ENCODE measurements at regions not wholly inside any gene's neighbourhood (a gene's known extent, or its start where the extent isn't known, plus 50 kb on each side); places are given as distances from the start of the nearest gene placed in this dataset.

DNA sequence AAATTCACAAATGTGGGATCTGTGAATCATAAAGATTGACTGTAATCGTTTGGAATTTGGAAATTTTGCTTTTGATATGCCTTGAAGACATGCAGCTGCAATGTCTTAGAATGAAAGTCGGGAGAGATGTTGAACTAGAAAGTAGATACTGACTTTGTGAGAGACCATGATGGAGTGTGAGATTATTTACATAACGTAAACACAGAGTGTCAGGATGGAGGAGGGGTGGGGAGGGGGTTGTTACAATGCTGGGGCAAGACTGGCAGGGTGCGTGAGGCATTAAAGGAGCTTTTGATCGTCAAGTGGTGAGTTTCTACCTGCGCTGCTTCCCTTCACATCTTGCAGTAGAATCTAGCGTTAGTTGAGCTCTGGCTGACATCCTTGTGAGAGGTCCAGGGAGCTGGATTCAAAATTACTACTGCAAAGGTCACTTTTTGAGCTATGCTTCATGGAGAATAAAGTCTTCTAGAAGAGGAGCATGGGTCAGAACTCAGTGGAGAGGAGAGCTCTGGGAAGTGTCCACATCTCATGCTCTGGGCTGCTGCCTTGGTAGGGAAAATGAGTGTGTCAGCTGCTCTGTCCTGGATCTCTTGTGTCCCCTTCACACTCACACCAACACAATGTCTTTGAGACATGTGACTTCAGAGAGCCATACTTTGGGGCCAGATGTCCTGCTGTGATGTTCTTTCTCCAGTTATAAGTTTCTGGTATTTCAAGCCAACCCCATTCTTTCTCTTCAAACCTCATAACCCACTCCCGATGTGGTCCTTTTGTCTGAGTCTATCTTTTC is 105.2 kb upstream of the CITED2 start:
- H3F3A ChIP-seq (ENCODE audit: insufficient read depth, low read length): no peaks in the 10 kb centered on the region
- no peak overlapping the region for H3K9ac ChIP-seq (ENCODE audit: low read length)
- no peak overlapping the region for H3K4me2 ChIP-seq (ENCODE audit: low read length)
- TF ChIP-seq EZH2 (IDR thresholded peaks at IDR 0.05; ENCODE audit: borderline replicate concordance, low read length): no peak
- TF ChIP-seq, protein P1, sequence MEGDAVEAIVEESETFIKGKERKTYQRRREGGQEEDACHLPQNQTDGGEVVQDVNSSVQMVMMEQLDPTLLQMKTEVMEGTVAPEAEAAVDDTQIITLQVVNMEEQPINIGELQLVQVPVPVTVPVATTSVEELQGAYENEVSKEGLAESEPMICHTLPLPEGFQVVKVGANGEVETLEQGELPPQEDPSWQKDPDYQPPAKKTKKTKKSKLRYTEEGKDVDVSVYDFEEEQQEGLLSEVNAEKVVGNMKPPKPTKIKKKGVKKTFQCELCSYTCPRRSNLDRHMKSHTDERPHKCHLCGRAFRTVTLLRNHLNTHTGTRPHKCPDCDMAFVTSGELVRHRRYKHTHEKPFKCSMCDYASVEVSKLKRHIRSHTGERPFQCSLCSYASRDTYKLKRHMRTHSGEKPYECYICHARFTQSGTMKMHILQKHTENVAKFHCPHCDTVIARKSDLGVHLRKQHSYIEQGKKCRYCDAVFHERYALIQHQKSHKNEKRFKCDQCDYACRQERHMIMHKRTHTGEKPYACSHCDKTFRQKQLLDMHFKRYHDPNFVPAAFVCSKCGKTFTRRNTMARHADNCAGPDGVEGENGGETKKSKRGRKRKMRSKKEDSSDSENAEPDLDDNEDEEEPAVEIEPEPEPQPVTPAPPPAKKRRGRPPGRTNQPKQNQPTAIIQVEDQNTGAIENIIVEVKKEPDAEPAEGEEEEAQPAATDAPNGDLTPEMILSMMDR (IDR thresholded peaks at IDR 0.05; ENCODE audit: low read length): no peak
- H3K9me3 ChIP-seq (ENCODE audit: low read length): no peaks in the 10 kb centered on the region
- H2AFZ ChIP-seq (ENCODE audit: low read length): no peak overlapping the region
- no peaks in the 10 kb centered on the region for H3K9me2 ChIP-seq (ENCODE audit: low read depth, low read length)
- H3K27me3 ChIP-seq (ENCODE audit: insufficient read depth, low read length): no peaks in the 10 kb centered on the region; the same call in 1 of the 2 replicates
- H3K4me3 ChIP-seq (ENCODE audit: low read depth, low read length, poor library complexity, severe bottlenecking): no peak overlapping the region
- H3K36me3 ChIP-seq (ENCODE audit: insufficient read depth, low read length): no peaks in the 10 kb centered on the region
- no peaks in the 10 kb centered on the region for H3K79me2 ChIP-seq (ENCODE audit: insufficient read depth, low read length)
- no peaks in the 10 kb centered on the region for H3K4me1 ChIP-seq (ENCODE audit: insufficient read depth, low read length, severe bottlenecking)
- H3K27ac ChIP-seq (ENCODE audit: low read depth, low read length, poor library complexity, severe bottlenecking): no peak overlapping the region
- no peaks in the 10 kb centered on the region for H4K20me1 ChIP-seq (ENCODE audit: insufficient read depth, low read length)

DNA sequence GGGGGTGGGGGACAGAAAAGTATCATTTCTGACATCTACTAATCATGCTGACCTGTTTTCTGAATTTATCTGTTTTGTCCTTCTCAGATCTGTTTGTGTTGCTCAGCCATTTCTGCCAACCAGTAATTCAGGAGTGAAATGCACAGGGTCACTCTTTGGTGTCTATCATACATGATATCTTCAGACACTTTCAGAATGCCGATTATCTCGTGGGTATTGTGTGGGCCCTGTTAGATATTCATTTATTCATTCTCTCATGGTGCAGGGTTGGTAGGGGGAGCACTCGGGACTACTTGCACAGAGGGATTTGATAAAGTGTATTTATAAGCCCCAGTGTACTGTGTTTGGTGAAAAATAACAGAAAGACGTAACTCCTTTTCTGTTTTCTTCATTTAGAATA is 101.2 kb upstream of the CITED2 start:
- no peaks in the 10 kb centered on the region for H3K9me3 ChIP-seq (ENCODE audit: low read length)
- no peak overlapping the region for H3K27ac ChIP-seq (ENCODE audit: low read depth, low read length, poor library complexity, severe bottlenecking)
- no peak overlapping the region for H3K4me3 ChIP-seq (ENCODE audit: low read depth, low read length, poor library complexity, severe bottlenecking)
- TF ChIP-seq EZH2 (IDR thresholded peaks at IDR 0.05; ENCODE audit: borderline replicate concordance, low read length): no peak
- TF ChIP-seq, protein P1 (IDR thresholded peaks at IDR 0.05; ENCODE audit: low read length): no peak
- H3K4me1 ChIP-seq (ENCODE audit: insufficient read depth, low read length, severe bottlenecking): no peaks in the 10 kb centered on the region
- H3K9ac ChIP-seq (ENCODE audit: low read length): no peak overlapping the region
- H2AFZ ChIP-seq (ENCODE audit: low read length): no peak overlapping the region
- H3K79me2 ChIP-seq (ENCODE audit: insufficient read depth, low read length): no peaks in the 10 kb centered on the region
- no peaks in the 10 kb centered on the region for H3K36me3 ChIP-seq (ENCODE audit: insufficient read depth, low read length)
- H3K9me2 ChIP-seq (ENCODE audit: low read depth, low read length): no peaks in the 10 kb centered on the region
- H3K27me3 ChIP-seq (ENCODE audit: insufficient read depth, low read length): no peaks in the 10 kb centered on the region; the same call in 1 of the 2 replicates
- no peak overlapping the region for H3K4me2 ChIP-seq (ENCODE audit: low read length)
- H3F3A ChIP-seq (ENCODE audit: insufficient read depth, low read length): no peaks in the 10 kb centered on the region
- no peaks in the 10 kb centered on the region for H4K20me1 ChIP-seq (ENCODE audit: insufficient read depth, low read length)

DNA sequence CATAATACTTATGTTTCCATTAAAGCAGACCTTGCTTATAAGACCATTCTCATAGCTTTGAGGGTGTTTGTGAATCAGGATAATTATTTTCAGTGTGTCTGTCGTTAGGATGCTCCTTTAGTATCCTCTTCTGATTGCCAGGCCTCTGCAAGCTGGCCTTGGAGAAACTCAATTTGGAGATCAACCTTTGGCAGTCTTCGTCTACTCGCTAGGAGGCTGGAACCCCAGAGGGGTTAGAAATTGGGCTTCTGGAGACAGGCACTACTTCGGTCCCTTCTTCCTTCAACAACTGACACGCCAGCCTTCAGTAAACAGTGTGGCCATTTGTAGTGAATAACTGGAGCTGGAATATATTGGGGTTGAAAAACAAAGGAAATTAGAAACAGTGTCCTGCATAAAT is 100.8 kb upstream of the CITED2 start:
- Histone ChIP-seq H3K9me2 (ENCODE audit: low read depth, low read length) (no peaks in the 10 kb centered on the region), H3K9ac (ENCODE audit: low read length) (no peak overlapping the region), H3K4me2 (ENCODE audit: low read length) (no peak overlapping the region), H3K36me3 (ENCODE audit: insufficient read depth, low read length) (no peaks in the 10 kb centered on the region), H2AFZ (ENCODE audit: low read length) (no peak overlapping the region), H3K79me2 (ENCODE audit: insufficient read depth, low read length) (no peaks in the 10 kb centered on the region), H3K9me3 (ENCODE audit: low read length) (no peaks in the 10 kb centered on the region), H3K27ac (ENCODE audit: low read depth, low read length, poor library complexity, severe bottlenecking) (no peak overlapping the region), H3K4me1 (ENCODE audit: insufficient read depth, low read length, severe bottlenecking) (no peaks in the 10 kb centered on the region), H3K27me3 (ENCODE audit: insufficient read depth, low read length) (no peaks in the 10 kb centered on the region; the same call in 1 of the 2 replicates), H3K4me3 (ENCODE audit: low read depth, low read length, poor library complexity, severe bottlenecking) (no peak overlapping the region), H3F3A (ENCODE audit: insufficient read depth, low read length) (no peaks in the 10 kb centered on the region), H4K20me1 (ENCODE audit: insufficient read depth, low read length) (no peaks in the 10 kb centered on the region)
- TF ChIP-seq EZH2 (IDR thresholded peaks at IDR 0.05; ENCODE audit: borderline replicate concordance, low read length): no peak
- TF ChIP-seq, protein P1 (IDR thresholded peaks at IDR 0.05; ENCODE audit: low read length): no peak
